K562 (cell line): ENCODE measurements at regions not wholly inside any gene's neighbourhood (a gene's known extent, or its start where the extent isn't known, plus 50 kb on each side); places are given as distances from the start of the nearest gene placed in this dataset.
A peak's percentile ranks its signal among the peaks of the same experiment; 100 is the strongest.

Experiments used
- ATAC-seq: fragments of 200-7000 bp; cut with Tn5 transposase; 3 replicates; pipeline ENCODE4 v1.9.1; 2020; ENCODE audit warnings: moderate library complexity
- BruUV-seq: library from RNA; stranded (reverse); fragments of 400-500 nt; replicated peaks from 2 replicates; lab custom pipeline; 2021; lab: Mats Ljungman, UMichigan
- CTCF ChIA-PET: fragments of 300-600 bp; formaldehyde crosslinking; extraction: SDS; loops from one replicate; lab custom pipeline; 2021; ENCODE audit warnings: low intra/inter-chr PET ratio; lab: Yijun Ruan, JAX
- POLR2A ChIA-PET: fragments of 300-600, 350-650 bp; sonication (Branson Sonifier 250); formaldehyde crosslinking; extraction: SDS; loops from one replicate; lab custom pipeline; 2021; ENCODE audit warnings: antibody characterized with exemption, inconsistent platforms; lab: Yijun Ruan, JAX
- DNase-seq, 4 experiments: peaks; one replicate each; pipeline versions ENCODE4 v3.0.0 to v3.0.0-alpha.2; 2011 to 2018; ENCODE audit warnings: low spot score in 3 of 4, mixed read lengths in 3 of 4; ENCODE audit errors: extremely low read depth in 1 of 4
- FAIRE-seq: peaks from 2 replicates; lab custom pipeline; 2011; peaks lifted over from hg19 to GRCh38; lab: Jason Lieb, UNC
- H2AFZ ChIP-seq: 2 replicates; pipeline ENCODE4 v1.6.0; 2011; ENCODE audit warnings: low read depth, low read length, control low read depth, inconsistent platforms
- H3K27ac ChIP-seq: fragments of 200-600 bp; 3 replicates; pipeline ENCODE4 v1.8.0; 2011; ENCODE audit warnings: low read depth, mild to moderate bottlenecking, control low read depth, inconsistent platforms, low read length, moderate library complexity, mixed read lengths; ENCODE audit errors: extremely low read depth
- H3K27me3 ChIP-seq, 2 experiments: fragments of 300-600 bp in 1 of 2; 2 replicates in 1 of 2; 3 replicates in 1 of 2; pipeline versions ENCODE4 v1.6.0 to v1.8.0; 2011; ENCODE audit warnings: inconsistent platforms in 2 of 2, low read length in 2 of 2, mild to moderate bottlenecking in 1 of 2, mixed read lengths in 1 of 2, moderate library complexity in 1 of 2; ENCODE audit not compliant: control insufficient read depth in 2 of 2, insufficient read depth in 2 of 2
- H3K36me3 ChIP-seq: fragments of 300-600 bp; 3 replicates; pipeline ENCODE4 v1.8.0; 2011; ENCODE audit warnings: mild to moderate bottlenecking, low read length, inconsistent platforms; ENCODE audit not compliant: control insufficient read depth, insufficient read depth
- H3K4me1 ChIP-seq, 2 experiments: fragments of 200-600 bp in 1 of 2; replicated peaks in 1 of 2; 2 replicates in 1 of 2; 3 replicates in 1 of 2; pipeline versions ENCODE4 v1.5.1 to v1.8.0; 2011; ENCODE audit warnings: inconsistent platforms in 2 of 2, low read length in 2 of 2, mild to moderate bottlenecking in 1 of 2, mixed read lengths in 1 of 2, moderate library complexity in 1 of 2; ENCODE audit not compliant: control insufficient read depth in 2 of 2, insufficient read depth in 2 of 2
- H3K4me2 ChIP-seq: 2 replicates; pipeline ENCODE4 v1.6.1; 2011; ENCODE audit warnings: low read length, control low read depth, inconsistent platforms, mixed read lengths; ENCODE audit not compliant: insufficient read depth
- H3K4me3 ChIP-seq: fragments of 200-600 bp; sonication (generic), shearing (Covaris generic); 2 replicates; pipeline ENCODE4 v1.5.1; 2016; ENCODE audit warnings: control low read depth, inconsistent platforms
- H3K79me2 ChIP-seq: fragments of 200-600 bp; 3 replicates; pipeline ENCODE4 v1.8.0; 2011; ENCODE audit warnings: low read length, inconsistent platforms; ENCODE audit not compliant: control insufficient read depth, insufficient read depth
- H3K9ac ChIP-seq, 2 experiments: 2 replicates each; pipeline versions ENCODE4 v1.6.0 to v1.6.1; 2011; ENCODE audit warnings: low read depth in 2 of 2, low read length in 2 of 2, control low read depth in 1 of 2, inconsistent platforms in 1 of 2, mild to moderate bottlenecking in 1 of 2, mixed read lengths in 1 of 2; ENCODE audit not compliant: insufficient read depth in 1 of 2
- H3K9me1 ChIP-seq: one replicate; pipeline ENCODE4 v1.6.0; 2011; ENCODE audit warnings: inconsistent platforms, mild to moderate bottlenecking, low read length, moderate library complexity; ENCODE audit not compliant: control insufficient read depth, insufficient read depth
- H3K9me3 ChIP-seq: replicated peaks from 2 replicates; pipeline ENCODE4 v1.5.1; 2011; ENCODE audit warnings: low read depth, low read length, inconsistent platforms; ENCODE audit not compliant: control insufficient read depth, insufficient read depth
- H4K20me1 ChIP-seq: replicated peaks from 2 replicates; pipeline ENCODE4 v1.6.1; 2011; ENCODE audit warnings: low read length, inconsistent platforms, mixed read lengths; ENCODE audit not compliant: control insufficient read depth, insufficient read depth
- ESRRA ChIP-seq: fragments of 450-650 bp; IDR thresholded peaks from 2 replicates; pipeline ENCODE4 v1.6.1; 2014; ENCODE audit warnings: low read depth, mild to moderate bottlenecking, moderate library complexity, borderline replicate concordance
- GTF2E2 ChIP-seq: fragments of 200-800 bp; sonication (Bioruptor generic); IDR thresholded peaks from 2 replicates; pipeline ENCODE4 v1.6.1; 2016; ENCODE audit warnings: missing genetic modification characterization, missing compliant biosample characterization
- JUN ChIP-seq, 2 experiments: sonication (generic) in 1 of 2; formaldehyde crosslinking in 1 of 2; IDR thresholded peaks; 2 replicates each; pipeline versions ENCODE4 v1.6.1 to v1.8.0; 2012 to 2022; ENCODE audit warnings: borderline replicate concordance in 2 of 2, mild to moderate bottlenecking in 2 of 2, improper control_type of control experiment in 1 of 2, low read depth in 1 of 2, low read length in 1 of 2, missing genetic modification reagents in 1 of 2
- MYBL2 ChIP-seq, 2 experiments: fragments of 450-650 bp in 1 of 2; sonication (generic) in 1 of 2; formaldehyde crosslinking in 1 of 2; IDR thresholded peaks; 2 replicates each; pipeline versions ENCODE4 v1.6.1 to v1.8.1; 2017 to 2022; ENCODE audit warnings: borderline replicate concordance in 1 of 2, inconsistent platforms in 1 of 2, low read depth in 1 of 2, mild to moderate bottlenecking in 1 of 2, missing genetic modification reagents in 1 of 2, moderate library complexity in 1 of 2
- NFIC ChIP-seq: fragments of 450-650 bp; IDR thresholded peaks from 2 replicates; pipeline ENCODE4 v1.6.1; 2017; ENCODE audit warnings: mild to moderate bottlenecking, inconsistent platforms
- PYGO2 ChIP-seq: fragments of 450-650 bp; IDR thresholded peaks from 2 replicates; pipeline ENCODE4 v1.6.1; 2016; ENCODE audit warnings: mild to moderate bottlenecking, missing genetic modification characterization, moderate library complexity, missing compliant biosample characterization
- SREBF1 ChIP-seq: fragments of 150-350 bp; IDR thresholded peaks from 2 replicates; pipeline ENCODE4 v1.6.1; 2014; ENCODE audit warnings: antibody characterized with exemption, low read depth, low read length, borderline replicate concordance
- TRIM28 ChIP-seq: fragments of 450-650 bp; IDR thresholded peaks from 2 replicates; pipeline ENCODE4 v1.6.1; 2017
- ZBTB7A ChIP-seq: IDR thresholded peaks from 2 replicates; pipeline ENCODE4 v1.6.1; 2011; ENCODE audit warnings: low read depth, mild to moderate bottlenecking, low read length, moderate library complexity, borderline replicate concordance; ENCODE audit not compliant: control insufficient read depth
- ZNF143 ChIP-seq: sonication (generic); formaldehyde crosslinking; IDR thresholded peaks from 2 replicates; pipeline ENCODE4 v1.9.0; 2022; ENCODE audit warnings: mild to moderate bottlenecking, missing genetic modification reagents
- ZNF79 ChIP-seq: fragments of 250-450 bp; sonication (Bioruptor Pico); IDR thresholded peaks from 2 replicates; pipeline ENCODE4 v1.4.0; 2020; ENCODE audit warnings: low read depth, mild to moderate bottlenecking, moderate library complexity
- WGBS: fragments of 100-300 bp; shearing (Covaris generic); methylation state at CpG from one replicate; pipeline ENCODE4 v1.1.6; 2016; ENCODE audit warnings: low coverage, mixed read lengths; ENCODE audit not compliant: insufficient coverage; ENCODE audit errors: missing lambda C conversion rate; 5-methylcytosine and 5-hydroxymethylcytosine counted together
- in situ Hi-C: fragments of 300-500 bp; cut with MboI; formaldehyde crosslinking; loops from 4 replicates; pipeline ENCODE4 v1.15.0; 2018; ENCODE audit warnings: inconsistent platforms, mixed read lengths
- intact Hi-C: fragments of 100-400 bp; cut with micrococcal nuclease; formaldehyde crosslinking; loops from 2 replicates; pipeline ENCODE4 v1.14.2; 2022
- TF ChIP-seq, protein P1 (sequence below): fragments of 250-450 bp; sonication (Bioruptor Pico); IDR thresholded peaks from 2 replicates; pipeline ENCODE4 v1.5.1; 2021; ENCODE audit warnings: mild to moderate bottlenecking
- TF ChIP-seq, protein P2 (sequence below): sonication (generic); formaldehyde crosslinking; IDR thresholded peaks from 2 replicates; pipeline ENCODE4 v1.8.0; 2022; ENCODE audit warnings: missing genetic modification reagents, mild to moderate bottlenecking, moderate library complexity, borderline replicate concordance
- TF ChIP-seq, protein P3 (sequence below): sonication (generic); formaldehyde crosslinking; IDR thresholded peaks from 2 replicates; pipeline ENCODE4 v1.8.1; 2022; ENCODE audit warnings: missing genetic modification reagents

DNA sequence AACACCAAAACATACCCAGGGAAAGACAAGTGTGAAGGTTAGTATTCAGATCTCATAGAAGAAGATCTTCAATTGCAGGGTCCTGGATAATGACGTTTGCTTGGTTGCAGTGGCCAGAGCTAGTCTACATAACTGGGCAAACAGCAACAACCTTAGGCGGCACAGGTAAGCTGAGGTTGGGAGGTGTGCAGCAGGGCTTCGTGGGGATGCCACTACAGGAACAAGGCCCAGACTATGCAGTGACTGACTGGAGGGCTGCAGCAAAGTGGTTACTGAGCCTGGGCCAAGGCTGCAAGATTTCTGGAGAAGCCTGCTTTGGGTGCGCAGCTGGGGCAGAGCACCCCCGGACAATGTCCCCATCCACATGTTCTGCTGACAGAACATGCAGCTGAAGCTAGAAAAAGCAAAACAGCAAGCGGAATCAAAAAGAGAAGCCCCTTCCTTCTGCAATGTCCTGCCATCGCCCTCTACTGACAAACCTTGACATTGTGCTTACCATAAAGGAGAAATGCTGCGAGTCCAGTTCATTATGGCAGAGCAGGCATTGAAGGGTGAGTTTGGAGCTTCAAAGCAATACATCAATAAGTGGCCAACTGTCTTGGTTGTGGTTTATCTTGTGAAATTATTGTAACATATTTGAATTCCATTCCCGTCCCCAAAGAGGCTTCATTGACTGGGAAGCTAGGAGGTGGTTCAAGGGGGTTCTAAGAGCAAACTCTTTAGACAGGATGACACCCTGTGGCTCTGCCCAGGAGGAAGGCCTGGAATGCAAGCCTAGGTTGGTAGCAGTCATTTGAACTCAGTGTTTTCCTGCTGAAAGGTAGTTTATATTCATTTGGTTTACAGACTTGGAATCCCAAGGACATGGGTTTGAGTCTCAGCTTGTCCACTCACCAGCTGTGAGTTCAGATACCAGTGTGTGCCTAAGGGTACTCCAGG, 217.0 kb downstream of the PDCD6IP start (continued):
- TF ChIP-seq GTF2E2 (tag) = no peak
- 0 out of 2 replicates have a peak, but pooled peaks have one; percentile 16 for TF ChIP-seq JUN (IDR thresholded peaks at IDR 0.05; ENCODE audit: borderline replicate concordance, low read depth, low read length)
- no peak for TF ChIP-seq JUN (CRISPR knock-in tag; IDR thresholded peaks at IDR 0.05; ENCODE audit: borderline replicate concordance)
- TF ChIP-seq ZBTB7A = no peak
- TF ChIP-seq ZNF143 = no peak

DNA sequence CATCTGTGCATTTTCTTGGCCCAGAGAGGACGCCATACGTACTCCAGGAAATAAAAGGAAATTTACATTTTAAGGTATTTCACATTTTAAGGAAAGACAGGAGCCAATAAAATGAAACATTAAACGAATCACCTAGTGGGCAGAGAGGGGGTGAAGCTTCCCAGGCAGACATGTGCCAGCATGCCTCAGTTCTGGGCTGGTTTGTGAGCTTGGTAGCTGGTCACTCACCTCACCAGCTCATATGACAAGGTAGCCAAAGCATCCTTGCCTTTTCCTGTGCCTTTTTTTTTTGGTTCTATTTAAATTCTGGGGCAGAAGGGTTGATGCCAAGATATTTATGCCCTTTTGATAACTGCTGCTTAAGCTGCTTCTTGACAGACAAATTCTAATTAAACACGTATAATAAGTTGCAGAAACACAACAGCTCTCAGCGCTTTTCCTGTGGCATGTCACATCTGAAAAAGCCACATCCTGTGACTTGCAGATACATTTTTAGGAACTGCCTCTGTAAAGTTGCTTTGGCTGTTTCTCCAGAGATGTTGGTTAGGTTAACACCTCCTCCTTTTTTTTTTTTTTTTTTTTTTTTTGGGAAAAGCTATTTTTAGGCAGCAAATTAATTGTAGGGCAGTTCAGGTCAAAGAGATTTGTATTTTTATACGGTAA, 218.6 kb downstream of the PDCD6IP start:
- no peak overlapping the region for H2AFZ ChIP-seq
- no peak overlapping the region for H3K9ac ChIP-seq
- CTCF ChIA-PET = interaction anchor here (3.4 kb wide), 1 partner anchor 133 kb away, joined by 43 read pairs; no protein-coding TSS in a partner anchor
- no TSS peak for BruUV-seq
- intact Hi-C loops (loop anchor here (10.0 kb wide), 1 partner anchor 668 kb away; no protein-coding TSS in a partner anchor), in situ Hi-C loops (loop anchor here (5.0 to 25.0 kb wide), 2 partner anchors 135 to 670 kb away; no protein-coding TSS in a partner anchor)
- no peaks in the 10 kb centered on the region; a peak in 1 of 5 replicates for H3K4me1 ChIP-seq
- DNase-seq = no peak
- H3K27ac ChIP-seq = no peak overlapping the region
- no peaks in the 10 kb centered on the region for H3K27me3 ChIP-seq
- no peak for FAIRE-seq
- no peaks in the 10 kb centered on the region for H3K36me3 ChIP-seq
- no peak for ATAC-seq
- no peak overlapping the region for H3K4me3 ChIP-seq
- POLR2A ChIA-PET = interaction anchor here (0.8 to 1.5 kb wide), 3 partner anchors 10 to 137 kb away, joined by 4 read pairs; no protein-coding TSS in a partner anchor
- no peak overlapping the region for H3K4me2 ChIP-seq
- peaks cover 6% of the 10 kb centered on the region; the same call in 1 of the 2 replicates for H4K20me1 ChIP-seq
- WGBS = 16% methylated on average over 6 of the region's 6 CpGs
- H3K9me3 ChIP-seq = no peaks in the 10 kb centered on the region
- H3K79me2 ChIP-seq = no peaks in the 10 kb centered on the region
- no peaks in the 10 kb centered on the region for H3K9me1 ChIP-seq
- TF ChIP-seq, protein P1, sequence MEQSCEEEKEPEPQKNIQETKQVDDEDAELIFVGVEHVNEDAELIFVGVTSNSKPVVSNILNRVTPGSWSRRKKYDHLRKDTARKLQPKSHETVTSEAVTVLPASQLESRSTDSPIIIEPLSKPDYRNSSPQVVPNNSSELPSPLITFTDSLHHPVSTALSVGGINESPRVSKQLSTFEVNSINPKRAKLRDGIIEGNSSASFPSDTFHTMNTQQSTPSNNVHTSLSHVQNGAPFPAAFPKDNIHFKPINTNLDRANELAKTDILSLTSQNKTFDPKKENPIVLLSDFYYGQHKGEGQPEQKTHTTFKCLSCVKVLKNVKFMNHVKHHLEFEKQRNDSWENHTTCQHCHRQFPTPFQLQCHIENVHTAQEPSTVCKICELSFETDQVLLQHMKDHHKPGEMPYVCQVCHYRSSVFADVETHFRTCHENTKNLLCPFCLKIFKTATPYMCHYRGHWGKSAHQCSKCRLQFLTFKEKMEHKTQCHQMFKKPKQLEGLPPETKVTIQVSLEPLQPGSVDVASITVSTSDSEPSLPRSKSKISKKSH (CRISPR knock-in tag) = no peak
- TF ChIP-seq MYBL2 (IDR thresholded peaks at IDR 0.05; ENCODE audit: low read depth) = no peak
- no peak for TF ChIP-seq MYBL2 (CRISPR knock-in tag; IDR thresholded peaks at IDR 0.05; ENCODE audit: borderline replicate concordance)
- no peak for TF ChIP-seq ESRRA
- no peak for TF ChIP-seq TRIM28
- TF ChIP-seq PYGO2 (tag) = no peak
- TF ChIP-seq SREBF1 = no peak
- TF ChIP-seq, protein P2, sequence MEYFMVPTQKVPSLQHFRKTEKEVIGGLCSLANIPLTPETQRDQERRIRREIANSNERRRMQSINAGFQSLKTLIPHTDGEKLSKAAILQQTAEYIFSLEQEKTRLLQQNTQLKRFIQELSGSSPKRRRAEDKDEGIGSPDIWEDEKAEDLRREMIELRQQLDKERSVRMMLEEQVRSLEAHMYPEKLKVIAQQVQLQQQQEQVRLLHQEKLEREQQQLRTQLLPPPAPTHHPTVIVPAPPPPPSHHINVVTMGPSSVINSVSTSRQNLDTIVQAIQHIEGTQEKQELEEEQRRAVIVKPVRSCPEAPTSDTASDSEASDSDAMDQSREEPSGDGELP = no peak
- no peak for TF ChIP-seq ZNF79 (CRISPR knock-in tag)
- TF ChIP-seq, protein P3, sequence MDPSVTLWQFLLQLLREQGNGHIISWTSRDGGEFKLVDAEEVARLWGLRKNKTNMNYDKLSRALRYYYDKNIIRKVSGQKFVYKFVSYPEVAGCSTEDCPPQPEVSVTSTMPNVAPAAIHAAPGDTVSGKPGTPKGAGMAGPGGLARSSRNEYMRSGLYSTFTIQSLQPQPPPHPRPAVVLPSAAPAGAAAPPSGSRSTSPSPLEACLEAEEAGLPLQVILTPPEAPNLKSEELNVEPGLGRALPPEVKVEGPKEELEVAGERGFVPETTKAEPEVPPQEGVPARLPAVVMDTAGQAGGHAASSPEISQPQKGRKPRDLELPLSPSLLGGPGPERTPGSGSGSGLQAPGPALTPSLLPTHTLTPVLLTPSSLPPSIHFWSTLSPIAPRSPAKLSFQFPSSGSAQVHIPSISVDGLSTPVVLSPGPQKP = no peak
- TF ChIP-seq NFIC = no peak
